Upper lobe of left lung (tissue), 6 donors: ENCODE measurements at regions not wholly inside any gene's neighbourhood (a gene's known extent, or its start where the extent isn't known, plus 50 kb on each side); places are given as distances from the start of the nearest gene placed in this dataset.
"Not testable (repeated sequence)": the region's sequence is repeated elsewhere in the genome, so short reads cannot be mapped to it uniquely, and the experiment has no call there.

Experiments
- ATAC-seq, 2 donors: fragments of 200-7000 bp; cut with Tn5 transposase; one replicate each; pipeline ENCODE4 v1.9.1; 2022; ENCODE audit warnings: mild to moderate bottlenecking in 2 of 2, moderate library complexity in 2 of 2; ENCODE audit not compliant: low FRiP score in 2 of 2
- DNase-seq, 2 donors: peaks; one replicate each; pipeline ENCODE4 v3.0.0-alpha.2; 2019 to 2020
- H3K27ac ChIP-seq, 4 donors: fragments of 200-600 bp; sonication (generic); one replicate each; pipeline ENCODE4 v1.5.1; 2016 to 2019
- H3K27me3 ChIP-seq, 4 donors: fragments of 200-600 bp; sonication (generic); one replicate each; pipeline ENCODE4 v1.5.1; 2017 to 2019
- H3K36me3 ChIP-seq, 4 donors: fragments of 200-600 bp; sonication (generic); one replicate each; pipeline ENCODE4 v1.5.1; 2016 to 2019
- H3K4me1 ChIP-seq, 4 donors: fragments of 200-600 bp; sonication (generic); one replicate each; pipeline ENCODE4 v1.5.1; 2018 to 2019
- H3K4me3 ChIP-seq, 4 donors: fragments of 200-600 bp; sonication (generic); one replicate each; pipeline ENCODE4 v1.5.1; 2017 to 2019; ENCODE audit warnings: mild to moderate bottlenecking in 2 of 4, moderate library complexity in 1 of 4
- H3K9me3 ChIP-seq, 4 donors: fragments of 200-600 bp; sonication (generic); one replicate each; pipeline ENCODE4 v1.5.1; 2018 to 2019
- WGBS, 2 donors: methylation state at CpG; one replicate each; pipeline ENCODE4 v1.1.5; 2017 to 2018; 5-methylcytosine and 5-hydroxymethylcytosine counted together
- donor health status: DM: no; HTN: no; CAD: no; lungs with moderate emphysema.
- donor health status: DM: no; HTN: yes; CAD: no; lungs with severe emphysema.

GRCh38 chr21:10414925-10415254 lies 106.5 kb upstream of the TPTE start:
- not testable (repeated sequence) for H3K36me3 ChIP-seq, H3K4me3 ChIP-seq, H3K27me3 ChIP-seq, DNase-seq, H3K4me1 ChIP-seq, ATAC-seq, H3K27ac ChIP-seq
- 76 to 88% methylated on average over 4 of the region's 4 CpGs for WGBS, 2 donors
- H3K9me3 ChIP-seq = peaks cover 0 to 34% (median 8%) of the 10 kb centered on the region in 4 donors

GRCh38 chr21:10415456-10415855 lies 105.9 kb upstream of the TPTE start:
- ATAC-seq (peak; percentile 1 to 13), DNase-seq (peak in 1 of 2 donors; percentile 50)
- H3K27me3 ChIP-seq, H3K36me3 ChIP-seq, H3K4me3 ChIP-seq, H3K27ac ChIP-seq, H3K4me1 ChIP-seq: not testable (repeated sequence)
- peaks cover 0 to 39% (median 9%) of the 10 kb centered on the region in 4 donors for H3K9me3 ChIP-seq
- 58 to 65% methylated on average over 7 of the region's 7 CpGs for WGBS, 2 donors

GRCh38 chr21:10415859-10416258 lies 105.5 kb upstream of the TPTE start:
- ATAC-seq = peak; percentile 23 to 61
- WGBS, 2 donors = 49 to 50% methylated on average over 6 of the region's 6 CpGs
- not testable (repeated sequence) for DNase-seq, H3K27me3 ChIP-seq, H3K27ac ChIP-seq, H3K4me1 ChIP-seq, H3K36me3 ChIP-seq, H3K4me3 ChIP-seq
- peaks cover 0 to 43% (median 10%) of the 10 kb centered on the region in 4 donors for H3K9me3 ChIP-seq

- not testable (repeated sequence) for H3K27me3 ChIP-seq, H3K4me3 ChIP-seq, H3K27ac ChIP-seq, H3K36me3 ChIP-seq, DNase-seq, H3K4me1 ChIP-seq
- peak; percentile 20 to 21 for ATAC-seq
- H3K9me3 ChIP-seq = peaks cover 0 to 48% (median 10%) of the 10 kb centered on the region in 4 donors
- WGBS, 2 donors = 48 to 52% methylated on average over 4 of the region's 4 CpGs
Measured at GRCh38 chr21:10416691-10417447, 104.5 kb upstream of the TPTE start.

DNA sequence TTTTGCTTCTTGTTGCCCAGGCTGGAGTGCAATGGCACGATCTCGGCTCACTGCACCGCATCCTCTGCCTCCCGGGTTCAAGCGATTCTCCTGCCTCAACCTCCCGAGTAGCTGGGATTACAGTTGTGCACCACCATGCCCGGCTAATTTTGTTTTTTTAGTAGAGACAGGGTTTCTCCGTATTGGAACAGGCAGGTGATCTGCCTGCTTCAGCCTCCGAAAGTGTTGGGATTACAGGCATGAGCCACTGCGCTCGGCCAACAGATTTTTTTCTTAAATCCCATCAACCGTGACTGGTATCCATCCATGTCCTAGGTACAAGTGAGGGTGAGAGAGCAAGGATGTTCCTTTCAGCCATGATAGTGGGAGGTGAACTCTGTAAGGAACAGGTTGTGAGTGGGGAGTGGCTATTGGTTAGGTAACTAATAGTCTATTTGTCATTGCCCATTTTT lies 103.8 kb upstream of the TPTE start:
- 72 to 74% methylated on average over 12 of the region's 12 CpGs for WGBS, 2 donors
- H3K4me1 ChIP-seq = not testable (repeated sequence)
- peak; percentile 9 to 36 for ATAC-seq

DNA sequence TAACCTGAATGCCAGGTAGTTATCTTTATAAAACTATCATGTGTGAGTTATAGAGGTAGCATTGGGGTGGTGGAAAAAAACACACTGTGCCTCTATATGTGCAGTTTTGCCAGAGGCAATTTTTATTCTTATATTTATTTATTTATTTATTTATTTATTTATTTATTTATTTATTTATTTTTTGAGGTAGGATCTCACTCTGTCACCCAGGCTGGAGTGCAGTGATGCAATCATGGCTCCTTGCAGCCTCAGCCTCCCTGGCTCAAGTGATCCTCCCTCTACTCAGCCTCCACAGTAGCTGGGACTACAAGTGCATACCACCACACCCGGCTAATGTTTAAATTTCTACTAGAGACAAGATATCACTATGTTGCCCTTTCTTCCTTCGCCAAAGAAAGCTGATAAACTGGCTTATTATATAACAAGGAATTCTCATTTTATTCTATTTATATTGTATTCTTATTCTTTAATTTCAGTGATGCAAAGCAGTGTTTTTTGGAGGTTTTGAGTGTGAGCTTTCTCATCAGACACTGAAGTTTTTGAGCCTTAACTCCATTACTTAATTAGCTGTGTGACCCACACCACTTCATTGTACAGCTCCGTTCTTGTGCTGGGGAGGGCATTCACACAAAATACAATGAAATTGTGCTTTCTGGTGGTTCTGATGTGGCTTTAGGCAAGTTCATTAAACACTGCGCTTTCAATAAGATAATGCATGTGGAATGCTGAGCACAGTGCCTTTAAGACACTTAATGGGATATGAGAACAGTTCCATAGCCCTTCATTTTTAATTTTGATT lies 102.9 kb upstream of the TPTE start:
- DNase-seq, H3K36me3 ChIP-seq, H3K4me3 ChIP-seq, H3K4me1 ChIP-seq, H3K27ac ChIP-seq, H3K27me3 ChIP-seq: not testable (repeated sequence)
- peaks cover 0 to 53% (median 10%) of the 10 kb centered on the region in 4 donors for H3K9me3 ChIP-seq
- peak in 1 of 2 donors; percentile 0 for ATAC-seq
- 49 to 52% methylated on average over 4 of the region's 4 CpGs for WGBS, 2 donors

More for the DNA sequence above, 103.8 kb upstream of the TPTE start:
- not testable (repeated sequence) for H3K4me3 ChIP-seq, H3K27ac ChIP-seq, H3K27me3 ChIP-seq, H3K36me3 ChIP-seq
- peaks cover 0 to 48% (median 10%) of the 10 kb centered on the region in 4 donors for H3K9me3 ChIP-seq
- peak in 1 of 2 donors; percentile 76 for DNase-seq

DNA sequence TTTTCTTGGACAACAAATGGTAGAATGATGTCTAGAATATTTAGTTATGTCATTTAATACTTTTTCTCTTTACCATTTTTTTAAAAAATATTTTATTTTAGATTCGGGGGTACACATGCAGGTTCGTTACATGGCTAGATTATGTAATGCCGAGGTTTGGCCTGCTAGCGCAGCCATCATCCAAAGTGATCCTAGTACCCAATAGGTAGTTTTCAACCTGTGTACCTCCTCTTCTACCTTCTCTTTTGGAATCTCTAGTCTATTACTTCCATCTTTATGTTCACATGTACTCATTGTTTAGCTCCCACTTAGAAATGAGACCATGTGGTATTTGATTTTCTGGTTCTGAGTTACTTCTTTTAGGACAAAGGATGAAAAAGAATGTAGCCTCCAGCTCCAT lies 100.2 kb upstream of the TPTE start:
- not testable (repeated sequence) for H3K4me1 ChIP-seq

DNA sequence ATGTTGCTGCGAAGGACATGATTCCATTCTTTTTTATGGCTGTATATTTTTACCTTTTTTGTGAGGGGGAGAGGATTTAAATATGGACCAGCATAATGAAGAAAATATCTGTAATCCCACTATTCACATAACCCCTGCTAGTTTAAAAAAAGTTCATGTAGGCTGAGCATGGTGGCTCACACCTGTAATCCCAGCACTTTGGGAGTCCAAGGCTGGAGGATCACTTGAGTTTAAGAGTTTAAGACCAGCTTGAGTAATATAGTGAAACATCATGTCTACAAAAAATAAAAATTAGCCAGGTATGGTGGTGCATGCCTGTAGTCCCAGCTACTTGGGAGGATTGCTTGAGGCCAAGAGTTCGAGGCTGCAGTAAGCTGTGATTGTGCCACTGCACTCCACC lies 99.8 kb upstream of the TPTE start:
- not testable (repeated sequence) for H3K27me3 ChIP-seq, ATAC-seq, H3K4me3 ChIP-seq, H3K4me1 ChIP-seq, H3K36me3 ChIP-seq, DNase-seq, H3K27ac ChIP-seq
- WGBS, 2 donors = 36 to 56% methylated on average over 2 of the region's 2 CpGs
- peaks cover 0 to 42% (median 4%) of the 10 kb centered on the region in 4 donors for H3K9me3 ChIP-seq

More for the DNA sequence above, 100.2 kb upstream of the TPTE start:
- 65 to 70% methylated on average over 4 of the region's 4 CpGs for WGBS, 2 donors
- H3K4me3 ChIP-seq, H3K36me3 ChIP-seq, DNase-seq, H3K27me3 ChIP-seq, ATAC-seq, H3K27ac ChIP-seq: not testable (repeated sequence)
- H3K9me3 ChIP-seq = peaks cover 0 to 47% (median 4%) of the 10 kb centered on the region in 4 donors

DNA sequence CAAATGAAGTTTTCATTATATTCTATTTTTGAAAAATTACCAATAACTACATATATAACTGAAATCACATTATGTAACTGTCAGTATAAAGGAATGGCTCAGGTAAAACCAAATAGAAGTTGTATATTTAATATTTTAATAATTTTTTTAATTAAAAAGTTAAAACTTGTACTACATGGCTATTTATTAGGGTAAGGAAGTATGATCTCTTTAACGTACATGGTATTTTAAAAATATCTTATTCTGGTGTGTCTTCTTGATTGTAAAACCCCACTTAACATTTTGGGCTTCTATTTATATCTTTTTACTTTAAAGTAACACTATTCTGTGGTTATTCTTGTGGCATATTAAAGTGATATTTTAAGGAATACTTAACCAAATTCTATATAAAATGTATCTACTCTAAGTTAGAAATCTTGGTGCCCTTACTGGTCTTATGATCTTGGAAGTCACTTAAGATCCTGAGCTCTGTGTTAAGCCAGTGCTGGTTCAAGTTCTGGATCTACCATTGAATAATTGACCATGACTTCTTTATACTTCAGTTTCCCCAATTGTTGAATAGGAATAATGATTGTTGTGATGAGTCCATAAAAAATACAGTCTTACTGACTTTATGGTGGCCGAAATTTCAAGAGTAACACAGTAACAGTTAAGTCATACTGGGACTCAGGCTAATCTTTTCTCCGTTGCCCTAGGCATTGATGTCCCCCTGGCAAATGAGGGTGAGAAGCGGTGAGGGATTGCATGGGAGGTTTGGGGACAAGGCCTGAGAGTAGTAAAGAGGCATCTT lies 97.1 kb upstream of the TPTE start:
- not testable (repeated sequence) for H3K36me3 ChIP-seq, DNase-seq, H3K27me3 ChIP-seq, H3K27ac ChIP-seq, H3K4me1 ChIP-seq, H3K4me3 ChIP-seq
- 58 to 63% methylated on average over 4 of the region's 4 CpGs for WGBS, 2 donors
- peak; percentile 0 to 3 for ATAC-seq
- peaks cover 0 to 44% (median 4%) of the 10 kb centered on the region in 4 donors for H3K9me3 ChIP-seq

GRCh38 chr21:10424887-10425145 lies 96.6 kb upstream of the TPTE start:
- H3K27me3 ChIP-seq, H3K27ac ChIP-seq, ATAC-seq, DNase-seq, H3K4me3 ChIP-seq, H3K36me3 ChIP-seq, H3K4me1 ChIP-seq: not testable (repeated sequence)
- 47 to 52% methylated on average over 2 of the region's 2 CpGs for WGBS, 2 donors
- peaks cover 0 to 39% (median 4%) of the 10 kb centered on the region in 4 donors for H3K9me3 ChIP-seq
